GM12878 (cell line): ENCODE measurements at regions not wholly inside any gene's neighbourhood (a gene's known extent, or its start where the extent isn't known, plus 50 kb on each side); places are given as distances from the start of the nearest gene placed in this dataset.

Experiments
- ATAC-seq: fragments of 200-7000 bp; cut with Tn5 transposase; 3 replicates; pipeline ENCODE4 v1.9.1; 2020; ENCODE audit warnings: mild to moderate bottlenecking, moderate library complexity
- BruUV-seq: library from RNA; stranded (reverse); fragments of 400-500 nt; replicated peaks from 2 replicates; lab custom pipeline; 2021; lab: Mats Ljungman, UMichigan
- CTCF ChIA-PET: fragments of 300-600 bp; sonication (Branson Sonifier 250); formaldehyde crosslinking; extraction: SDS; loops from one replicate; lab custom pipeline; 2021; ENCODE audit warnings: inconsistent platforms; lab: Yijun Ruan, JAX
- POLR2A ChIA-PET: fragments of 350-600 bp; formaldehyde crosslinking; extraction: SDS; loops from one replicate; lab custom pipeline; 2021; ENCODE audit warnings: inconsistent platforms; lab: Charles Lee
- RAD21 ChIA-PET: fragments of 300-600 bp; sonication (Branson Sonifier 250); formaldehyde crosslinking; loops from one replicate; lab custom pipeline; 2023; ENCODE audit warnings: antibody characterized with exemption; ENCODE audit not compliant: unreplicated experiment; lab: Charles Lee
- SMC1A ChIA-PET: fragments of 300-600 bp; sonication (Branson Sonifier 250); formaldehyde crosslinking; loops from one replicate; lab custom pipeline; 2023; ENCODE audit not compliant: unreplicated experiment, uncharacterized antibody; lab: Charles Lee
- DNase-seq: peaks from one replicate; pipeline ENCODE4 v3.0.0-alpha.2; 2011; ENCODE audit warnings: low read depth, low spot score
- FAIRE-seq: peaks from 3 replicates; lab custom pipeline; 2011; peaks lifted over from hg19 to GRCh38; lab: Jason Lieb, UNC
- H2AFZ ChIP-seq: 2 replicates; pipeline ENCODE4 v1.6.0; 2011; ENCODE audit warnings: low read depth, low read length, control low read depth; ENCODE audit not compliant: control insufficient read depth
- H3K27ac ChIP-seq: 2 replicates; pipeline ENCODE4 v1.5.1; 2011; ENCODE audit warnings: control low read depth; ENCODE audit not compliant: control insufficient read depth, insufficient read depth
- H3K27me3 ChIP-seq, 2 experiments: replicated peaks in 1 of 2; 2 replicates each; pipeline versions ENCODE4 v1.6.0 to v1.6.1; 2011; ENCODE audit warnings: low read length in 1 of 2; ENCODE audit not compliant: control insufficient read depth in 2 of 2, insufficient read depth in 2 of 2
- H3K36me3 ChIP-seq, 2 experiments: 2 replicates each; pipeline ENCODE4 v1.5.1; 2011; ENCODE audit warnings: low read length in 1 of 2; ENCODE audit not compliant: control insufficient read depth in 2 of 2, insufficient read depth in 2 of 2
- H3K4me1 ChIP-seq: 2 replicates; pipeline ENCODE4 v1.6.1; 2011; ENCODE audit warnings: mild to moderate bottlenecking, low read length, moderate library complexity, mixed read lengths; ENCODE audit not compliant: control insufficient read depth, insufficient read depth
- H3K4me2 ChIP-seq: 2 replicates; pipeline ENCODE4 v1.6.0; 2011; ENCODE audit warnings: control low read depth; ENCODE audit not compliant: control insufficient read depth, insufficient read depth
- H3K4me3 ChIP-seq: fragments of 200-600 bp; sonication (generic); 2 replicates; pipeline ENCODE4 v1.5.1; 2016
- H3K79me2 ChIP-seq: 2 replicates; pipeline ENCODE4 v1.6.0; 2011; ENCODE audit warnings: low read length; ENCODE audit not compliant: control insufficient read depth, insufficient read depth
- H3K9ac ChIP-seq: 2 replicates; pipeline ENCODE4 v1.8.0; 2011; ENCODE audit warnings: low read length, control low read depth, mixed read lengths; ENCODE audit not compliant: control insufficient read depth, insufficient read depth
- H3K9me3 ChIP-seq: replicated peaks from 3 replicates; pipeline ENCODE4 v1.5.1; 2011; ENCODE audit warnings: mild to moderate bottlenecking, low read length; ENCODE audit not compliant: control insufficient read depth, insufficient read depth
- H4K20me1 ChIP-seq: 2 replicates; pipeline ENCODE4 v1.6.0; 2011; ENCODE audit not compliant: control insufficient read depth, insufficient read depth
- BACH1 ChIP-seq: fragments of 450-650 bp; IDR thresholded peaks from 2 replicates; pipeline ENCODE4 v1.6.1; 2017; ENCODE audit warnings: mild to moderate bottlenecking, borderline replicate concordance
- ETV6 ChIP-seq, 2 experiments: fragments of 450-650 bp in 1 of 2; IDR thresholded peaks in 1 of 2; conservative IDR thresholded peaks in 1 of 2; 2 replicates each; pipeline ENCODE4 v1.6.1; 2014; ENCODE audit warnings: antibody characterized with exemption in 1 of 2, borderline replicate concordance in 1 of 2, low read depth in 1 of 2, mild to moderate bottlenecking in 1 of 2, moderate library complexity in 1 of 2
- JUND ChIP-seq: IDR thresholded peaks from 2 replicates; pipeline ENCODE4 v1.6.1; 2012; ENCODE audit warnings: low read depth, mild to moderate bottlenecking, low read length, improper control_type of control experiment, moderate library complexity
- MEF2B ChIP-seq: fragments of 450-650 bp; IDR thresholded peaks from 2 replicates; pipeline ENCODE4 v1.6.1; 2018; ENCODE audit warnings: mild to moderate bottlenecking, moderate library complexity; ENCODE audit not compliant: partially characterized antibody, poor library complexity, severe bottlenecking
- NFIC ChIP-seq: IDR thresholded peaks from 2 replicates; pipeline ENCODE4 v1.6.1; 2012; ENCODE audit warnings: low read depth, mild to moderate bottlenecking, inconsistent platforms, low read length, moderate library complexity
- NR2F1 ChIP-seq: fragments of 450-650 bp; conservative IDR thresholded peaks from 2 replicates; pipeline ENCODE4 v1.6.1; 2017; ENCODE audit warnings: mild to moderate bottlenecking
- SMC3 ChIP-seq: IDR thresholded peaks from 2 replicates; pipeline ENCODE4 v1.6.1; 2011; ENCODE audit warnings: low read length, improper control_type of control experiment, borderline replicate concordance
- WRNIP1 ChIP-seq: IDR thresholded peaks from 2 replicates; pipeline ENCODE4 v1.6.1; 2011; ENCODE audit warnings: low read depth, low read length, improper control_type of control experiment, borderline replicate concordance
- YBX1 ChIP-seq: fragments of 450-650 bp; IDR thresholded peaks from 2 replicates; pipeline ENCODE4 v1.6.1; 2016; ENCODE audit warnings: antibody characterized with exemption
- WGBS: methylation state at CpG from one replicate; pipeline ENCODE4 v1.1.6; 2016; ENCODE audit warnings: low lambda C conversion rate; ENCODE audit not compliant: insufficient replicate concordance, insufficient coverage; ENCODE audit errors: missing lambda C conversion rate; 5-methylcytosine and 5-hydroxymethylcytosine counted together
- in situ Hi-C: fragments of 300-500 bp; cut with MboI; formaldehyde crosslinking; loops from 9 replicates; pipeline ENCODE4 v1.14.3; 2018; ENCODE audit warnings: mixed read lengths
- intact Hi-C: fragments of 100-400 bp; cut with micrococcal nuclease; formaldehyde crosslinking; loops from one replicate; pipeline ENCODE4 v1.14.2; 2022; ENCODE audit not compliant: unreplicated experiment
- TF ChIP-seq, protein P1 (sequence below): fragments of 150-350 bp; IDR thresholded peaks from 2 replicates; pipeline ENCODE4 v1.6.1; 2016; ENCODE audit warnings: low read depth, low read length
- TF ChIP-seq, protein P2 (sequence below): IDR thresholded peaks from 2 replicates; pipeline ENCODE4 v1.6.1; 2012; ENCODE audit warnings: low read depth, low read length, improper control_type of control experiment
- TF ChIP-seq, protein P3 (sequence below): fragments of 450-650 bp; IDR thresholded peaks from 2 replicates; pipeline ENCODE4 v1.6.1; 2016; ENCODE audit warnings: mild to moderate bottlenecking, moderate library complexity, borderline replicate concordance
- TF ChIP-seq, protein P4 (sequence below): fragments of 450-650 bp; conservative IDR thresholded peaks from 2 replicates; pipeline ENCODE4 v1.6.1; 2017; ENCODE audit warnings: mild to moderate bottlenecking, moderate library complexity

DNA sequence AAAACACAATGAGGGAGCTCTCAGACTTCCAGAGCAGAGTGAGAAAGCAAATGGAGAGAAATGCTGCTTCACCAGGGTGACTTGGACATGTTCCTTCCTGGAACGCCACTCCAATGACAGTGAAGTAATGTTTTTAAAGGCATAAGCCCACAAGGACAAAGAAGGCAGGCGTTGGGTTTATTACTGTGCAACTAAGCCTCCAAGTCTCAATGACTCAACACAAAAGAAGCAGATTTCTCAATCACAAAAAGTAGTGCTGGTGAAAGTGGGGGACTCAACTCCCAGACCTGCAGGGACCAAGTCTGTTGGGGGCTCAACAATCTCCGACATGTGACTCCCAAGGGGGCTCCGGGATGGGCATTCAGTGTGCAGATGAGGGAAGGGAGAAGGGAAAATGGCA, 505.2 kb downstream of the BCL11B start:
- FAIRE-seq (no peak), ATAC-seq (no peak)
- in situ Hi-C loops, result no loop called here
- TF ChIP-seq, protein P1, sequence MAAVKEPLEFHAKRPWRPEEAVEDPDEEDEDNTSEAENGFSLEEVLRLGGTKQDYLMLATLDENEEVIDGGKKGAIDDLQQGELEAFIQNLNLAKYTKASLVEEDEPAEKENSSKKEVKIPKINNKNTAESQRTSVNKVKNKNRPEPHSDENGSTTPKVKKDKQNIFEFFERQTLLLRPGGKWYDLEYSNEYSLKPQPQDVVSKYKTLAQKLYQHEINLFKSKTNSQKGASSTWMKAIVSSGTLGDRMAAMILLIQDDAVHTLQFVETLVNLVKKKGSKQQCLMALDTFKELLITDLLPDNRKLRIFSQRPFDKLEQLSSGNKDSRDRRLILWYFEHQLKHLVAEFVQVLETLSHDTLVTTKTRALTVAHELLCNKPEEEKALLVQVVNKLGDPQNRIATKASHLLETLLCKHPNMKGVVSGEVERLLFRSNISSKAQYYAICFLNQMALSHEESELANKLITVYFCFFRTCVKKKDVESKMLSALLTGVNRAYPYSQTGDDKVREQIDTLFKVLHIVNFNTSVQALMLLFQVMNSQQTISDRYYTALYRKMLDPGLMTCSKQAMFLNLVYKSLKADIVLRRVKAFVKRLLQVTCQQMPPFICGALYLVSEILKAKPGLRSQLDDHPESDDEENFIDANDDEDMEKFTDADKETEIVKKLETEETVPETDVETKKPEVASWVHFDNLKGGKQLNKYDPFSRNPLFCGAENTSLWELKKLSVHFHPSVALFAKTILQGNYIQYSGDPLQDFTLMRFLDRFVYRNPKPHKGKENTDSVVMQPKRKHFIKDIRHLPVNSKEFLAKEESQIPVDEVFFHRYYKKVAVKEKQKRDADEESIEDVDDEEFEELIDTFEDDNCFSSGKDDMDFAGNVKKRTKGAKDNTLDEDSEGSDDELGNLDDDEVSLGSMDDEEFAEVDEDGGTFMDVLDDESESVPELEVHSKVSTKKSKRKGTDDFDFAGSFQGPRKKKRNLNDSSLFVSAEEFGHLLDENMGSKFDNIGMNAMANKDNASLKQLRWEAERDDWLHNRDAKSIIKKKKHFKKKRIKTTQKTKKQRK, result no peak
- no peak for TF ChIP-seq NFIC
- no peak for TF ChIP-seq YBX1
- TF ChIP-seq BACH1, result no peak
- TF ChIP-seq JUND, result no peak
- TF ChIP-seq SMC3, result no peak
- no peak for TF ChIP-seq WRNIP1
- no peak for TF ChIP-seq NR2F1
- no peak for TF ChIP-seq ETV6 (conservative IDR thresholded peaks at IDR 0.05 in 1 of 2, IDR thresholded peaks at IDR 0.05 in 1 of 2; ENCODE audit: borderline replicate concordance in 1 of 2, low read depth in 1 of 2)
- TF ChIP-seq MEF2B, result no peak
- TF ChIP-seq, protein P2, sequence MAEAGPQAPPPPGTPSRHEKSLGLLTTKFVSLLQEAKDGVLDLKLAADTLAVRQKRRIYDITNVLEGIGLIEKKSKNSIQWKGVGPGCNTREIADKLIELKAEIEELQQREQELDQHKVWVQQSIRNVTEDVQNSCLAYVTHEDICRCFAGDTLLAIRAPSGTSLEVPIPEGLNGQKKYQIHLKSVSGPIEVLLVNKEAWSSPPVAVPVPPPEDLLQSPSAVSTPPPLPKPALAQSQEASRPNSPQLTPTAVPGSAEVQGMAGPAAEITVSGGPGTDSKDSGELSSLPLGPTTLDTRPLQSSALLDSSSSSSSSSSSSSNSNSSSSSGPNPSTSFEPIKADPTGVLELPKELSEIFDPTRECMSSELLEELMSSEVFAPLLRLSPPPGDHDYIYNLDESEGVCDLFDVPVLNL, result no peak
- TF ChIP-seq, protein P3, sequence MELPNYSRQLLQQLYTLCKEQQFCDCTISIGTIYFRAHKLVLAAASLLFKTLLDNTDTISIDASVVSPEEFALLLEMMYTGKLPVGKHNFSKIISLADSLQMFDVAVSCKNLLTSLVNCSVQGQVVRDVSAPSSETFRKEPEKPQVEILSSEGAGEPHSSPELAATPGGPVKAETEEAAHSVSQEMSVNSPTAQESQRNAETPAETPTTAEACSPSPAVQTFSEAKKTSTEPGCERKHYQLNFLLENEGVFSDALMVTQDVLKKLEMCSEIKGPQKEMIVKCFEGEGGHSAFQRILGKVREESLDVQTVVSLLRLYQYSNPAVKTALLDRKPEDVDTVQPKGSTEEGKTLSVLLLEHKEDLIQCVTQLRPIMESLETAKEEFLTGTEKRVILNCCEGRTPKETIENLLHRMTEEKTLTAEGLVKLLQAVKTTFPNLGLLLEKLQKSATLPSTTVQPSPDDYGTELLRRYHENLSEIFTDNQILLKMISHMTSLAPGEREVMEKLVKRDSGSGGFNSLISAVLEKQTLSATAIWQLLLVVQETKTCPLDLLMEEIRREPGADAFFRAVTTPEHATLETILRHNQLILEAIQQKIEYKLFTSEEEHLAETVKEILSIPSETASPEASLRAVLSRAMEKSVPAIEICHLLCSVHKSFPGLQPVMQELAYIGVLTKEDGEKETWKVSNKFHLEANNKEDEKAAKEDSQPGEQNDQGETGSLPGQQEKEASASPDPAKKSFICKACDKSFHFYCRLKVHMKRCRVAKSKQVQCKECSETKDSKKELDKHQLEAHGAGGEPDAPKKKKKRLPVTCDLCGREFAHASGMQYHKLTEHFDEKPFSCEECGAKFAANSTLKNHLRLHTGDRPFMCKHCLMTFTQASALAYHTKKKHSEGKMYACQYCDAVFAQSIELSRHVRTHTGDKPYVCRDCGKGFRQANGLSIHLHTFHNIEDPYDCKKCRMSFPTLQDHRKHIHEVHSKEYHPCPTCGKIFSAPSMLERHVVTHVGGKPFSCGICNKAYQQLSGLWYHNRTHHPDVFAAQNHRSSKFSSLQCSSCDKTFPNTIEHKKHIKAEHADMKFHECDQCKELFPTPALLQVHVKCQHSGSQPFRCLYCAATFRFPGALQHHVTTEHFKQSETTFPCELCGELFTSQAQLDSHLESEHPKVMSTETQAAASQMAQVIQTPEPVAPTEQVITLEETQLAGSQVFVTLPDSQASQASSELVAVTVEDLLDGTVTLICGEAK, result no peak
- TF ChIP-seq, protein P4, sequence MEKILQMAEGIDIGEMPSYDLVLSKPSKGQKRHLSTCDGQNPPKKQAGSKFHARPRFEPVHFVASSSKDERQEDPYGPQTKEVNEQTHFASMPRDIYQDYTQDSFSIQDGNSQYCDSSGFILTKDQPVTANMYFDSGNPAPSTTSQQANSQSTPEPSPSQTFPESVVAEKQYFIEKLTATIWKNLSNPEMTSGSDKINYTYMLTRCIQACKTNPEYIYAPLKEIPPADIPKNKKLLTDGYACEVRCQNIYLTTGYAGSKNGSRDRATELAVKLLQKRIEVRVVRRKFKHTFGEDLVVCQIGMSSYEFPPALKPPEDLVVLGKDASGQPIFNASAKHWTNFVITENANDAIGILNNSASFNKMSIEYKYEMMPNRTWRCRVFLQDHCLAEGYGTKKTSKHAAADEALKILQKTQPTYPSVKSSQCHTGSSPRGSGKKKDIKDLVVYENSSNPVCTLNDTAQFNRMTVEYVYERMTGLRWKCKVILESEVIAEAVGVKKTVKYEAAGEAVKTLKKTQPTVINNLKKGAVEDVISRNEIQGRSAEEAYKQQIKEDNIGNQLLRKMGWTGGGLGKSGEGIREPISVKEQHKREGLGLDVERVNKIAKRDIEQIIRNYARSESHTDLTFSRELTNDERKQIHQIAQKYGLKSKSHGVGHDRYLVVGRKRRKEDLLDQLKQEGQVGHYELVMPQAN, result no peak

More for the DNA sequence above, 505.2 kb downstream of the BCL11B start:
- H3K79me2 ChIP-seq, result no peaks in the 10 kb centered on the region
- 14% methylated on average over 4 of the region's 4 CpGs for WGBS
- no peak for DNase-seq
- no peak overlapping the region for H3K4me3 ChIP-seq
- H3K9ac ChIP-seq, result no peak overlapping the region
- no peak overlapping the region for H3K4me2 ChIP-seq
- ChIA-PET POLR2A (no interaction called here), RAD21 (no interaction called here), CTCF (no interaction called here), SMC1A (no interaction called here)
- intact Hi-C loops, result no loop called here
- no peaks in the 10 kb centered on the region for H3K36me3 ChIP-seq
- no peak overlapping the region for H2AFZ ChIP-seq
- no peaks in the 10 kb centered on the region for H3K4me1 ChIP-seq
- no peaks in the 10 kb centered on the region for H3K27me3 ChIP-seq
- no TSS peak for BruUV-seq
- H3K27ac ChIP-seq, result no peak overlapping the region
- H3K9me3 ChIP-seq, result no peaks in the 10 kb centered on the region
- no peaks in the 10 kb centered on the region for H4K20me1 ChIP-seq
